ENCODE measurements at regions not wholly inside any gene's neighbourhood (a gene's known extent, or its start where the extent isn't known, plus 50 kb on each side); places are given as distances from the start of the nearest gene placed in this dataset.

- TF ChIP-seq CTCF (IDR thresholded peaks at IDR 0.05), result no peak
- Mint-ChIP-seq H3K9me3 (no peaks in the 10 kb centered on the region), H3K27ac (no peak overlapping the region), H3K36me3 (ENCODE audit: low read depth) (no peaks in the 10 kb centered on the region), H3K4me1 (no peaks in the 10 kb centered on the region), H3K4me3 (no peak overlapping the region), H3K27me3 (peaks cover 2% of the 10 kb centered on the region)
- ATAC-seq (ENCODE audit: low read depth) (no peak), DNase-seq (no peak)
- intact Hi-C loops (cut with micrococcal nuclease), result no loop called here
- ChIA-PET CTCF (no interaction called here), POLR2A (no interaction called here)
Observed at GRCh38 chr7:431658-432111, 88.0 kb downstream of the PDGFA start.

- no peak overlapping the region for H3K27ac Mint-ChIP-seq
Observed at GRCh38 chr7:432256-432655, 87.4 kb downstream of the PDGFA start.

GRCh38 chr7:432933-433332 lies 86.7 kb downstream of the PDGFA start:
- CTCF ChIA-PET, result no interaction called here
- H3K9me3 Mint-ChIP-seq, result no peaks in the 10 kb centered on the region
- H3K4me1 Mint-ChIP-seq, result no peaks in the 10 kb centered on the region
- no peak for ATAC-seq (ENCODE audit: low read depth)
- intact Hi-C loops (cut with micrococcal nuclease), result no loop called here
- POLR2A ChIA-PET, result no interaction called here
- DNase-seq, result no peak
- peaks cover 2% of the 10 kb centered on the region for H3K27me3 Mint-ChIP-seq
- no peak overlapping the region for H3K4me3 Mint-ChIP-seq
- TF ChIP-seq CTCF (IDR thresholded peaks at IDR 0.05), result no peak
- H3K27ac Mint-ChIP-seq, result no peak overlapping the region
- H3K36me3 Mint-ChIP-seq (ENCODE audit: low read depth), result no peaks in the 10 kb centered on the region

More at GRCh38 chr7:432256-432655, 87.4 kb downstream of the PDGFA start:
- Mint-ChIP-seq H3K36me3 (ENCODE audit: low read depth) (no peaks in the 10 kb centered on the region), H3K27me3 (peaks cover 2% of the 10 kb centered on the region), H3K4me3 (no peak overlapping the region), H3K9me3 (no peaks in the 10 kb centered on the region), H3K4me1 (no peaks in the 10 kb centered on the region)
- CTCF ChIA-PET, result no interaction called here
- no peak for DNase-seq
- no peak for ATAC-seq (ENCODE audit: low read depth)
- no peak for TF ChIP-seq CTCF (IDR thresholded peaks at IDR 0.05)
- intact Hi-C loops (cut with micrococcal nuclease), result no loop called here
- POLR2A ChIA-PET, result no interaction called here

- Mint-ChIP-seq H3K4me1 (no peaks in the 10 kb centered on the region), H3K36me3 (ENCODE audit: low read depth) (no peaks in the 10 kb centered on the region), H3K27ac (no peak overlapping the region), H3K4me3 (no peak overlapping the region), H3K9me3 (no peaks in the 10 kb centered on the region), H3K27me3 (peaks cover 2% of the 10 kb centered on the region)
- TF ChIP-seq CTCF (IDR thresholded peaks at IDR 0.05), result no peak
- POLR2A ChIA-PET, result no interaction called here
- ATAC-seq (ENCODE audit: low read depth) (no peak), DNase-seq (no peak)
- CTCF ChIA-PET, result no interaction called here
- intact Hi-C loops (cut with micrococcal nuclease), result no loop called here
Observed at GRCh38 chr7:433558-433957, 86.1 kb downstream of the PDGFA start.

GRCh38 chr7:434891-435629 lies 84.6 kb downstream of the PDGFA start:
- DNase-seq, result no peak
- CTCF ChIA-PET, result no interaction called here
- H3K27me3 Mint-ChIP-seq, result peaks cover 2% of the 10 kb centered on the region
- H3K36me3 Mint-ChIP-seq (ENCODE audit: low read depth), result no peaks in the 10 kb centered on the region
- H3K4me3 Mint-ChIP-seq, result peak overlapping the region; percentile 28
- intact Hi-C loops (cut with micrococcal nuclease), result no loop called here
- POLR2A ChIA-PET, result no interaction called here
- H3K27ac Mint-ChIP-seq, result no peak overlapping the region
- ATAC-seq (ENCODE audit: low read depth), result no peak
- H3K9me3 Mint-ChIP-seq, result no peaks in the 10 kb centered on the region
- no peaks in the 10 kb centered on the region for H3K4me1 Mint-ChIP-seq
- TF ChIP-seq CTCF (IDR thresholded peaks at IDR 0.05), result no peak
